Testis (tissue), 2 donors: ENCODE measurements at regions not wholly inside any gene's neighbourhood (a gene's known extent, or its start where the extent isn't known, plus 50 kb on each side); places are given as distances from the start of the nearest gene placed in this dataset.

Experiments used
- POLR2A ChIP-seq: fragments of 450-650 bp; IDR thresholded peaks from one replicate; pipeline ENCODE4 v1.6.1; 2017; ENCODE audit warnings: antibody characterized with exemption, mild to moderate bottlenecking, moderate library complexity
- TF ChIP-seq, protein P1 (sequence below), 3 experiments: fragments of 450-650 bp in 2 of 3; fragments of 200-600 bp in 1 of 3; sonication (generic) in 1 of 3; IDR thresholded peaks; one replicate each; pipeline ENCODE4 v1.5.1; 2016 to 2019; ENCODE audit warnings: antibody characterized with exemption in 3 of 3, mild to moderate bottlenecking in 2 of 3, moderate library complexity in 1 of 3

DNA sequence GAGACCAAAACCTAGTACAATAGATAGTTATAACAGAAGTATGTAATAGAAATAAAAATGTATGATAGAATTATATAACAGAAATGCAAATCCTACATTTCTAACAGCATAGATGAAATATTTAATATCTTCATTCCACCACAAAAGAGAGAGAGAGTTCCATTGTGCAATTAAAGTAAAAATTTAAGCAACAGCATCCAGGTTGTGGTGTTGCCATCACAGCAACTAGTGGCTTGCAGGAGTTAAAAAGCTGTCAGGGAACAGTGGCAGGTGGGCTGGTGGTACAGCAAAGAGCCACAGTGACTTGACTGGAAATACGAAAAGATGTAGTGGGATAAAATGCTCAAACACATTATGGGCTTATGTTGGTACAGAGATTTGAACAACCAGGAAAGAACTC, 57.1 kb upstream of the MDM1 start:
- TF ChIP-seq POLR2A: no peak
- TF ChIP-seq, protein P1, sequence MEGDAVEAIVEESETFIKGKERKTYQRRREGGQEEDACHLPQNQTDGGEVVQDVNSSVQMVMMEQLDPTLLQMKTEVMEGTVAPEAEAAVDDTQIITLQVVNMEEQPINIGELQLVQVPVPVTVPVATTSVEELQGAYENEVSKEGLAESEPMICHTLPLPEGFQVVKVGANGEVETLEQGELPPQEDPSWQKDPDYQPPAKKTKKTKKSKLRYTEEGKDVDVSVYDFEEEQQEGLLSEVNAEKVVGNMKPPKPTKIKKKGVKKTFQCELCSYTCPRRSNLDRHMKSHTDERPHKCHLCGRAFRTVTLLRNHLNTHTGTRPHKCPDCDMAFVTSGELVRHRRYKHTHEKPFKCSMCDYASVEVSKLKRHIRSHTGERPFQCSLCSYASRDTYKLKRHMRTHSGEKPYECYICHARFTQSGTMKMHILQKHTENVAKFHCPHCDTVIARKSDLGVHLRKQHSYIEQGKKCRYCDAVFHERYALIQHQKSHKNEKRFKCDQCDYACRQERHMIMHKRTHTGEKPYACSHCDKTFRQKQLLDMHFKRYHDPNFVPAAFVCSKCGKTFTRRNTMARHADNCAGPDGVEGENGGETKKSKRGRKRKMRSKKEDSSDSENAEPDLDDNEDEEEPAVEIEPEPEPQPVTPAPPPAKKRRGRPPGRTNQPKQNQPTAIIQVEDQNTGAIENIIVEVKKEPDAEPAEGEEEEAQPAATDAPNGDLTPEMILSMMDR (IDR thresholded peaks at IDR 0.05): no peak
